K562 (cell line): ENCODE measurements at regions not wholly inside any gene's neighbourhood (a gene's known extent, or its start where the extent isn't known, plus 50 kb on each side); places are given as distances from the start of the nearest gene placed in this dataset.

ENCODE experiments used
- BRCA1 ChIP-seq, 2 experiments: fragments of 450-650 bp in 1 of 2; sonication (generic) in 1 of 2; formaldehyde crosslinking in 1 of 2; IDR thresholded peaks; 2 replicates each; pipeline versions ENCODE4 v1.5.0 to v1.6.1; 2017 to 2020; ENCODE audit warnings: mild to moderate bottlenecking in 1 of 2, missing genetic modification reagents in 1 of 2
- PTRF ChIP-seq: fragments of 450-650 bp; IDR thresholded peaks from 2 replicates; pipeline ENCODE4 v1.6.1; 2016; ENCODE audit warnings: mild to moderate bottlenecking, missing genetic modification characterization, missing compliant biosample characterization
- RAD21 ChIP-seq, 2 experiments: fragments of 250-450 bp in 1 of 2; fragments of 450-650 bp in 1 of 2; sonication (Bioruptor Pico) in 1 of 2; formaldehyde crosslinking in 1 of 2; IDR thresholded peaks in 1 of 2; conservative IDR thresholded peaks in 1 of 2; 2 replicates each; pipeline versions ENCODE4 v1.4.0 to v1.8.0; 2020 to 2022; ENCODE audit warnings: mild to moderate bottlenecking in 2 of 2, moderate library complexity in 1 of 2
- TARDBP ChIP-seq: fragments of 450-650 bp; IDR thresholded peaks from 2 replicates; pipeline ENCODE4 v1.6.1; 2016
- TF ChIP-seq, protein P1 (sequence below): sonication (generic); formaldehyde crosslinking; IDR thresholded peaks from 2 replicates; pipeline ENCODE4 v1.8.1; 2022; ENCODE audit warnings: missing genetic modification reagents
- TF ChIP-seq, protein P2 (sequence below): fragments of 200-600 bp; sonication (generic); IDR thresholded peaks from one replicate; pipeline ENCODE4 v1.6.1; 2012; ENCODE audit warnings: mild to moderate bottlenecking, low read depth, low read length, inconsistent platforms
- TF ChIP-seq, protein P3 (sequence below): sonication (generic); formaldehyde crosslinking; IDR thresholded peaks from 2 replicates; pipeline ENCODE4 v1.8.0; 2022; ENCODE audit warnings: mild to moderate bottlenecking, missing genetic modification reagents

DNA sequence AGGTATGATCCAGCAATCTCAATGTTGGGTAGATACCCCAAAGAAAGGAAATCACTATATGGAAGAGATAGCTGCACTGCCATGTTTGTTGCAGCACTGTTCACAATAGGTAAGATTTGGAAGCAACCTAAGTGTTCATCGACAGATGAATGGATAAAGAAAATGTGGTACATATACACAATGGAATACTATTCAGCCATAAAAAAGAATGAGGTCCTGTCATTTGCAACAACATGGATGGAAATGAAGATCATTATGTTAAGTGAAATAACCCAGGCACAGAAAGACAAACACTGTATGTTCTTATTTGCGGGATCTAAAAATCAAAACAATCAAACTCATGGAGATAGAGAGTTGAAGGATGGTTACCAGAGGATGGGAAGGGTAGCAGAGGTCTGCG, 372.4 kb upstream of the SPRED2 start:
- TF ChIP-seq RAD21 (CRISPR knock-in tag; conservative IDR thresholded peaks at IDR 0.05 in 1 of 2, IDR thresholded peaks at IDR 0.05 in 1 of 2) (no peak), BRCA1 (IDR thresholded peaks at IDR 0.05) (no peak), BRCA1 (CRISPR knock-in tag; IDR thresholded peaks at IDR 0.05) (no peak), PTRF (tag) (no peak), TARDBP (no peak)
- TF ChIP-seq, protein P1, sequence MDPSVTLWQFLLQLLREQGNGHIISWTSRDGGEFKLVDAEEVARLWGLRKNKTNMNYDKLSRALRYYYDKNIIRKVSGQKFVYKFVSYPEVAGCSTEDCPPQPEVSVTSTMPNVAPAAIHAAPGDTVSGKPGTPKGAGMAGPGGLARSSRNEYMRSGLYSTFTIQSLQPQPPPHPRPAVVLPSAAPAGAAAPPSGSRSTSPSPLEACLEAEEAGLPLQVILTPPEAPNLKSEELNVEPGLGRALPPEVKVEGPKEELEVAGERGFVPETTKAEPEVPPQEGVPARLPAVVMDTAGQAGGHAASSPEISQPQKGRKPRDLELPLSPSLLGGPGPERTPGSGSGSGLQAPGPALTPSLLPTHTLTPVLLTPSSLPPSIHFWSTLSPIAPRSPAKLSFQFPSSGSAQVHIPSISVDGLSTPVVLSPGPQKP (CRISPR knock-in tag), result no peak
- TF ChIP-seq, protein P2, sequence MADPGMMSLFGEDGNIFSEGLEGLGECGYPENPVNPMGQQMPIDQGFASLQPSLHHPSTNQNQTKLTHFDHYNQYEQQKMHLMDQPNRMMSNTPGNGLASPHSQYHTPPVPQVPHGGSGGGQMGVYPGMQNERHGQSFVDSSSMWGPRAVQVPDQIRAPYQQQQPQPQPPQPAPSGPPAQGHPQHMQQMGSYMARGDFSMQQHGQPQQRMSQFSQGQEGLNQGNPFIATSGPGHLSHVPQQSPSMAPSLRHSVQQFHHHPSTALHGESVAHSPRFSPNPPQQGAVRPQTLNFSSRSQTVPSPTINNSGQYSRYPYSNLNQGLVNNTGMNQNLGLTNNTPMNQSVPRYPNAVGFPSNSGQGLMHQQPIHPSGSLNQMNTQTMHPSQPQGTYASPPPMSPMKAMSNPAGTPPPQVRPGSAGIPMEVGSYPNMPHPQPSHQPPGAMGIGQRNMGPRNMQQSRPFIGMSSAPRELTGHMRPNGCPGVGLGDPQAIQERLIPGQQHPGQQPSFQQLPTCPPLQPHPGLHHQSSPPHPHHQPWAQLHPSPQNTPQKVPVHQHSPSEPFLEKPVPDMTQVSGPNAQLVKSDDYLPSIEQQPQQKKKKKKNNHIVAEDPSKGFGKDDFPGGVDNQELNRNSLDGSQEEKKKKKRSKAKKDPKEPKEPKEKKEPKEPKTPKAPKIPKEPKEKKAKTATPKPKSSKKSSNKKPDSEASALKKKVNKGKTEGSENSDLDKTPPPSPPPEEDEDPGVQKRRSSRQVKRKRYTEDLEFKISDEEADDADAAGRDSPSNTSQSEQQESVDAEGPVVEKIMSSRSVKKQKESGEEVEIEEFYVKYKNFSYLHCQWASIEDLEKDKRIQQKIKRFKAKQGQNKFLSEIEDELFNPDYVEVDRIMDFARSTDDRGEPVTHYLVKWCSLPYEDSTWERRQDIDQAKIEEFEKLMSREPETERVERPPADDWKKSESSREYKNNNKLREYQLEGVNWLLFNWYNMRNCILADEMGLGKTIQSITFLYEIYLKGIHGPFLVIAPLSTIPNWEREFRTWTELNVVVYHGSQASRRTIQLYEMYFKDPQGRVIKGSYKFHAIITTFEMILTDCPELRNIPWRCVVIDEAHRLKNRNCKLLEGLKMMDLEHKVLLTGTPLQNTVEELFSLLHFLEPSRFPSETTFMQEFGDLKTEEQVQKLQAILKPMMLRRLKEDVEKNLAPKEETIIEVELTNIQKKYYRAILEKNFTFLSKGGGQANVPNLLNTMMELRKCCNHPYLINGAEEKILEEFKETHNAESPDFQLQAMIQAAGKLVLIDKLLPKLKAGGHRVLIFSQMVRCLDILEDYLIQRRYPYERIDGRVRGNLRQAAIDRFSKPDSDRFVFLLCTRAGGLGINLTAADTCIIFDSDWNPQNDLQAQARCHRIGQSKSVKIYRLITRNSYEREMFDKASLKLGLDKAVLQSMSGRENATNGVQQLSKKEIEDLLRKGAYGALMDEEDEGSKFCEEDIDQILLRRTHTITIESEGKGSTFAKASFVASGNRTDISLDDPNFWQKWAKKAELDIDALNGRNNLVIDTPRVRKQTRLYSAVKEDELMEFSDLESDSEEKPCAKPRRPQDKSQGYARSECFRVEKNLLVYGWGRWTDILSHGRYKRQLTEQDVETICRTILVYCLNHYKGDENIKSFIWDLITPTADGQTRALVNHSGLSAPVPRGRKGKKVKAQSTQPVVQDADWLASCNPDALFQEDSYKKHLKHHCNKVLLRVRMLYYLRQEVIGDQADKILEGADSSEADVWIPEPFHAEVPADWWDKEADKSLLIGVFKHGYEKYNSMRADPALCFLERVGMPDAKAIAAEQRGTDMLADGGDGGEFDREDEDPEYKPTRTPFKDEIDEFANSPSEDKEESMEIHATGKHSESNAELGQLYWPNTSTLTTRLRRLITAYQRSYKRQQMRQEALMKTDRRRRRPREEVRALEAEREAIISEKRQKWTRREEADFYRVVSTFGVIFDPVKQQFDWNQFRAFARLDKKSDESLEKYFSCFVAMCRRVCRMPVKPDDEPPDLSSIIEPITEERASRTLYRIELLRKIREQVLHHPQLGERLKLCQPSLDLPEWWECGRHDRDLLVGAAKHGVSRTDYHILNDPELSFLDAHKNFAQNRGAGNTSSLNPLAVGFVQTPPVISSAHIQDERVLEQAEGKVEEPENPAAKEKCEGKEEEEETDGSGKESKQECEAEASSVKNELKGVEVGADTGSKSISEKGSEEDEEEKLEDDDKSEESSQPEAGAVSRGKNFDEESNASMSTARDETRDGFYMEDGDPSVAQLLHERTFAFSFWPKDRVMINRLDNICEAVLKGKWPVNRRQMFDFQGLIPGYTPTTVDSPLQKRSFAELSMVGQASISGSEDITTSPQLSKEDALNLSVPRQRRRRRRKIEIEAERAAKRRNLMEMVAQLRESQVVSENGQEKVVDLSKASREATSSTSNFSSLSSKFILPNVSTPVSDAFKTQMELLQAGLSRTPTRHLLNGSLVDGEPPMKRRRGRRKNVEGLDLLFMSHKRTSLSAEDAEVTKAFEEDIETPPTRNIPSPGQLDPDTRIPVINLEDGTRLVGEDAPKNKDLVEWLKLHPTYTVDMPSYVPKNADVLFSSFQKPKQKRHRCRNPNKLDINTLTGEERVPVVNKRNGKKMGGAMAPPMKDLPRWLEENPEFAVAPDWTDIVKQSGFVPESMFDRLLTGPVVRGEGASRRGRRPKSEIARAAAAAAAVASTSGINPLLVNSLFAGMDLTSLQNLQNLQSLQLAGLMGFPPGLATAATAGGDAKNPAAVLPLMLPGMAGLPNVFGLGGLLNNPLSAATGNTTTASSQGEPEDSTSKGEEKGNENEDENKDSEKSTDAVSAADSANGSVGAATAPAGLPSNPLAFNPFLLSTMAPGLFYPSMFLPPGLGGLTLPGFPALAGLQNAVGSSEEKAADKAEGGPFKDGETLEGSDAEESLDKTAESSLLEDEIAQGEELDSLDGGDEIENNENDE, result no peak
- TF ChIP-seq, protein P3, sequence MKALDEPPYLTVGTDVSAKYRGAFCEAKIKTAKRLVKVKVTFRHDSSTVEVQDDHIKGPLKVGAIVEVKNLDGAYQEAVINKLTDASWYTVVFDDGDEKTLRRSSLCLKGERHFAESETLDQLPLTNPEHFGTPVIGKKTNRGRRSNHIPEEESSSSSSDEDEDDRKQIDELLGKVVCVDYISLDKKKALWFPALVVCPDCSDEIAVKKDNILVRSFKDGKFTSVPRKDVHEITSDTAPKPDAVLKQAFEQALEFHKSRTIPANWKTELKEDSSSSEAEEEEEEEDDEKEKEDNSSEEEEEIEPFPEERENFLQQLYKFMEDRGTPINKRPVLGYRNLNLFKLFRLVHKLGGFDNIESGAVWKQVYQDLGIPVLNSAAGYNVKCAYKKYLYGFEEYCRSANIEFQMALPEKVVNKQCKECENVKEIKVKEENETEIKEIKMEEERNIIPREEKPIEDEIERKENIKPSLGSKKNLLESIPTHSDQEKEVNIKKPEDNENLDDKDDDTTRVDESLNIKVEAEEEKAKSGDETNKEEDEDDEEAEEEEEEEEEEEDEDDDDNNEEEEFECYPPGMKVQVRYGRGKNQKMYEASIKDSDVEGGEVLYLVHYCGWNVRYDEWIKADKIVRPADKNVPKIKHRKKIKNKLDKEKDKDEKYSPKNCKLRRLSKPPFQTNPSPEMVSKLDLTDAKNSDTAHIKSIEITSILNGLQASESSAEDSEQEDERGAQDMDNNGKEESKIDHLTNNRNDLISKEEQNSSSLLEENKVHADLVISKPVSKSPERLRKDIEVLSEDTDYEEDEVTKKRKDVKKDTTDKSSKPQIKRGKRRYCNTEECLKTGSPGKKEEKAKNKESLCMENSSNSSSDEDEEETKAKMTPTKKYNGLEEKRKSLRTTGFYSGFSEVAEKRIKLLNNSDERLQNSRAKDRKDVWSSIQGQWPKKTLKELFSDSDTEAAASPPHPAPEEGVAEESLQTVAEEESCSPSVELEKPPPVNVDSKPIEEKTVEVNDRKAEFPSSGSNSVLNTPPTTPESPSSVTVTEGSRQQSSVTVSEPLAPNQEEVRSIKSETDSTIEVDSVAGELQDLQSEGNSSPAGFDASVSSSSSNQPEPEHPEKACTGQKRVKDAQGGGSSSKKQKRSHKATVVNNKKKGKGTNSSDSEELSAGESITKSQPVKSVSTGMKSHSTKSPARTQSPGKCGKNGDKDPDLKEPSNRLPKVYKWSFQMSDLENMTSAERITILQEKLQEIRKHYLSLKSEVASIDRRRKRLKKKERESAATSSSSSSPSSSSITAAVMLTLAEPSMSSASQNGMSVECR (CRISPR knock-in tag), result no peak
